ENCODE measurements at regions not wholly inside any gene's neighbourhood (a gene's known extent, or its start where the extent isn't known, plus 50 kb on each side); places are given as distances from the start of the nearest gene placed in this dataset.

DNA sequence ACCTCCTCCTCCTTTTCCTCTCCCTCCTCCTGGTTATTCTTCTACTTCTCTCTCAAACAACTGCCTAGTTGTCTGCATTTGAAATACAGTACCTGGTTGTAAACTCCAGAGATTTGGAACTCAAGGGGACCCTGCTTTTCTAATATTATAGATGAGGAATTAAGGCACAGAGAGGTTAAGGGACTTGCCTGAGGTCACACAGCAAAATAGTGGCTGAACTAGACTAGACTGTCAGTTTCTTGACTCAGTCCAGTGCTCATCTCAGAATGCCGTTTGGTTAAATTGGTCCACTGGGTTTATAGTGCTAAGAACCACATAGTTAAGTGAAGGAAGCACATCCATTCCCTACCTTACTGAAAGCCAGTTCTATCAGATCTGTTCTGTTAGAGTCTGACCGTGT is 105.9 kb upstream of the VASH1 start:
- intact Hi-C loops (cut with micrococcal nuclease; ENCODE audit: unreplicated experiment) = no loop called here
- ChIA-PET CTCF (no interaction called here), POLR2A (ENCODE audit: low non-redundant PET) (no interaction called here)
- H3K27me3 ChIP-seq (replicated peaks; ENCODE audit: insufficient read depth, low read depth, low read length, poor library complexity) = no peaks in the 10 kb centered on the region
- no peaks in the 10 kb centered on the region for H3K4me1 ChIP-seq (ENCODE audit: insufficient read depth, low read length, poor library complexity, severe bottlenecking)
- H3K9me3 ChIP-seq (ENCODE audit: low read depth, low read length, poor library complexity, severe bottlenecking) = peaks cover 5% of the 10 kb centered on the region
- H3K4me3 ChIP-seq (ENCODE audit: low read depth, low read length, poor library complexity, severe bottlenecking) = no peak overlapping the region
- BruUV-seq (replicated peaks) = no TSS peak
- TF ChIP-seq, protein P1, sequence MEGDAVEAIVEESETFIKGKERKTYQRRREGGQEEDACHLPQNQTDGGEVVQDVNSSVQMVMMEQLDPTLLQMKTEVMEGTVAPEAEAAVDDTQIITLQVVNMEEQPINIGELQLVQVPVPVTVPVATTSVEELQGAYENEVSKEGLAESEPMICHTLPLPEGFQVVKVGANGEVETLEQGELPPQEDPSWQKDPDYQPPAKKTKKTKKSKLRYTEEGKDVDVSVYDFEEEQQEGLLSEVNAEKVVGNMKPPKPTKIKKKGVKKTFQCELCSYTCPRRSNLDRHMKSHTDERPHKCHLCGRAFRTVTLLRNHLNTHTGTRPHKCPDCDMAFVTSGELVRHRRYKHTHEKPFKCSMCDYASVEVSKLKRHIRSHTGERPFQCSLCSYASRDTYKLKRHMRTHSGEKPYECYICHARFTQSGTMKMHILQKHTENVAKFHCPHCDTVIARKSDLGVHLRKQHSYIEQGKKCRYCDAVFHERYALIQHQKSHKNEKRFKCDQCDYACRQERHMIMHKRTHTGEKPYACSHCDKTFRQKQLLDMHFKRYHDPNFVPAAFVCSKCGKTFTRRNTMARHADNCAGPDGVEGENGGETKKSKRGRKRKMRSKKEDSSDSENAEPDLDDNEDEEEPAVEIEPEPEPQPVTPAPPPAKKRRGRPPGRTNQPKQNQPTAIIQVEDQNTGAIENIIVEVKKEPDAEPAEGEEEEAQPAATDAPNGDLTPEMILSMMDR (conservative IDR thresholded peaks at IDR 0.05; ENCODE audit: low read depth, low read length) = no peak
- no peak for TF ChIP-seq EZH2 (IDR thresholded peaks at IDR 0.05; ENCODE audit: borderline replicate concordance, low read depth, low read length, poor library complexity, severe bottlenecking)
- DNase-seq (ENCODE audit: low spot score) = no peak
- H3K36me3 ChIP-seq (ENCODE audit: insufficient read depth, low read length, poor library complexity, severe bottlenecking) = no peaks in the 10 kb centered on the region
- no peak overlapping the region for H3K27ac ChIP-seq (ENCODE audit: low read depth, low read length, poor library complexity, severe bottlenecking)

GRCh38 chr14:76656592-76656991 is 104.7 kb upstream of the VASH1 start:
- peaks cover 5% of the 10 kb centered on the region for H3K9me3 ChIP-seq (ENCODE audit: low read depth, low read length, poor library complexity, severe bottlenecking)
- TF ChIP-seq, protein P1 (conservative IDR thresholded peaks at IDR 0.05; ENCODE audit: low read depth, low read length) = no peak
- no peak for TF ChIP-seq EZH2 (IDR thresholded peaks at IDR 0.05; ENCODE audit: borderline replicate concordance, low read depth, low read length, poor library complexity, severe bottlenecking)
- no peak overlapping the region for H3K4me3 ChIP-seq (ENCODE audit: low read depth, low read length, poor library complexity, severe bottlenecking)
- no peaks in the 10 kb centered on the region for H3K36me3 ChIP-seq (ENCODE audit: insufficient read depth, low read length, poor library complexity, severe bottlenecking)
- no peak for DNase-seq (ENCODE audit: low spot score)
- ChIA-PET CTCF (no interaction called here), POLR2A (ENCODE audit: low non-redundant PET) (no interaction called here)
- no peaks in the 10 kb centered on the region for H3K27me3 ChIP-seq (replicated peaks; ENCODE audit: insufficient read depth, low read depth, low read length, poor library complexity)
- intact Hi-C loops (cut with micrococcal nuclease; ENCODE audit: unreplicated experiment) = no loop called here
- no TSS peak for BruUV-seq (replicated peaks)
- no peaks in the 10 kb centered on the region for H3K4me1 ChIP-seq (ENCODE audit: insufficient read depth, low read length, poor library complexity, severe bottlenecking)
- no peak overlapping the region for H3K27ac ChIP-seq (ENCODE audit: low read depth, low read length, poor library complexity, severe bottlenecking)

DNA sequence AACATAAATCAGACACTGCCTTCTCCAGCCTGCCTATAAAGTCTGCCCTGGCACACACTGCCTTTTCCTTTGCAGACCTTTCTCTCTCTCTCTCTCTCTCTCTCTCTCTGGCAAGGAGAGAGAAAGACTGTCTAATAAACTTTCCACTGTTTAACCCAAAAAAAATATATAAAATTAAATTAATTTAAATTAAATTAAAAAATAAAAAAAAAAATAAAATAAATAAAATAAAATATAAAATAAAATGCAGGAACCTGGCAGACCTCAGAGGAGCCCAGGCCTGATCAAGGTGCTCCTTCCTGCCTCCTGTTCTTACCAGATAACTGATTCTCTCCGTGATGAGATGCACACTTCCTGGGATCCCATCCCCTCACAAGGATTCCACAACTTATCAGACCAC is 103.9 kb upstream of the VASH1 start:
- POLR2A ChIA-PET (ENCODE audit: low non-redundant PET) = interaction anchor here (0.6 kb wide), 1 partner anchor 343 kb away, joined by 3 read pairs; no protein-coding TSS in a partner anchor

More for the DNA sequence above, 103.9 kb upstream of the VASH1 start:
- CTCF ChIA-PET = no interaction called here
- no peaks in the 10 kb centered on the region for H3K27me3 ChIP-seq (replicated peaks; ENCODE audit: insufficient read depth, low read depth, low read length, poor library complexity)
- TF ChIP-seq EZH2 (IDR thresholded peaks at IDR 0.05; ENCODE audit: borderline replicate concordance, low read depth, low read length, poor library complexity, severe bottlenecking) = no peak
- TF ChIP-seq, protein P1 (conservative IDR thresholded peaks at IDR 0.05; ENCODE audit: low read depth, low read length) = no peak
- no peak overlapping the region for H3K27ac ChIP-seq (ENCODE audit: low read depth, low read length, poor library complexity, severe bottlenecking)
- no TSS peak for BruUV-seq (replicated peaks)
- no peak for DNase-seq (ENCODE audit: low spot score)
- H3K4me1 ChIP-seq (ENCODE audit: insufficient read depth, low read length, poor library complexity, severe bottlenecking) = no peaks in the 10 kb centered on the region
- H3K9me3 ChIP-seq (ENCODE audit: low read depth, low read length, poor library complexity, severe bottlenecking) = peaks cover 5% of the 10 kb centered on the region
- no peak overlapping the region for H3K4me3 ChIP-seq (ENCODE audit: low read depth, low read length, poor library complexity, severe bottlenecking)
- H3K36me3 ChIP-seq (ENCODE audit: insufficient read depth, low read length, poor library complexity, severe bottlenecking) = no peaks in the 10 kb centered on the region
- intact Hi-C loops (cut with micrococcal nuclease; ENCODE audit: unreplicated experiment) = no loop called here
